ENCODE measurements at regions not wholly inside any gene's neighbourhood (a gene's known extent, or its start where the extent isn't known, plus 50 kb on each side); places are given as distances from the start of the nearest gene placed in this dataset.
"Not testable (repeated sequence)": the region's sequence is repeated elsewhere in the genome, so short reads cannot be mapped to it uniquely, and the experiment has no call there.

GRCh38 chr13:31591642-31592233 lies 147.6 kb upstream of the RXFP2 start:
- Histone ChIP-seq H3K4me3 (no peak overlapping the region), H3K27me3 (peaks cover 0 to 11% (median 0%) of the 10 kb centered on the region in 4 donors), H3K36me3 (no peaks in the 10 kb centered on the region), H3K4me1 (no peaks in the 10 kb centered on the region), H3K9me3 (no peaks in the 10 kb centered on the region), H3K27ac (no peak overlapping the region)
- intact Hi-C loops (cut with DNase I), result no loop called here
- WGBS, 2 donors, result 8 to 11% methylated on average over 4 of the region's 4 CpGs
- DNase-seq, result no peak
- TF ChIP-seq, protein P1, sequence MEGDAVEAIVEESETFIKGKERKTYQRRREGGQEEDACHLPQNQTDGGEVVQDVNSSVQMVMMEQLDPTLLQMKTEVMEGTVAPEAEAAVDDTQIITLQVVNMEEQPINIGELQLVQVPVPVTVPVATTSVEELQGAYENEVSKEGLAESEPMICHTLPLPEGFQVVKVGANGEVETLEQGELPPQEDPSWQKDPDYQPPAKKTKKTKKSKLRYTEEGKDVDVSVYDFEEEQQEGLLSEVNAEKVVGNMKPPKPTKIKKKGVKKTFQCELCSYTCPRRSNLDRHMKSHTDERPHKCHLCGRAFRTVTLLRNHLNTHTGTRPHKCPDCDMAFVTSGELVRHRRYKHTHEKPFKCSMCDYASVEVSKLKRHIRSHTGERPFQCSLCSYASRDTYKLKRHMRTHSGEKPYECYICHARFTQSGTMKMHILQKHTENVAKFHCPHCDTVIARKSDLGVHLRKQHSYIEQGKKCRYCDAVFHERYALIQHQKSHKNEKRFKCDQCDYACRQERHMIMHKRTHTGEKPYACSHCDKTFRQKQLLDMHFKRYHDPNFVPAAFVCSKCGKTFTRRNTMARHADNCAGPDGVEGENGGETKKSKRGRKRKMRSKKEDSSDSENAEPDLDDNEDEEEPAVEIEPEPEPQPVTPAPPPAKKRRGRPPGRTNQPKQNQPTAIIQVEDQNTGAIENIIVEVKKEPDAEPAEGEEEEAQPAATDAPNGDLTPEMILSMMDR (IDR thresholded peaks at IDR 0.05), result no peak
- TF ChIP-seq POLR2A (IDR thresholded peaks at IDR 0.05), result no peak

- H3K4me1 ChIP-seq, result no peaks in the 10 kb centered on the region
Measured at GRCh38 chr13:31594056-31594455, 145.3 kb upstream of the RXFP2 start.

DNA sequence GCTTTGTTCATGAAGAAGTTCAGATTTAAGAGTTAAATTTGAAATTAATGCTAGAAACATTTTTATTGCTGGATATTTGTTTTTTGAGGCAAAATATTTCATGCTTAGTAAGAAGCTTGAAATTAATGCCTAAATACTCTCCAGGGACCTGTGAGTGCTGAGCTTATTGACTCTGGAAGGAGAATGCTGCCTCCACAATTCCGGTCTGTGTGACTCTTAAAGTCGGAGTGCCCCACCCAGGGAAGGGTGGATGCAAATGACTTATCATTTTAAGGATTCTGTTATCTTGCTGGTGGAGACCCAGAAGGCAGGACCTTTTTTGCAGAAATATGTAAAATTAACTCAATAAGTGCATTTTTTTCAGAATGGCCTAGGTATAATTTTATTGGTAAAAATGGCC lies 143.8 kb upstream of the RXFP2 start:
- no peak for DNase-seq
- Histone ChIP-seq H3K9me3 (no peaks in the 10 kb centered on the region), H3K36me3 (no peaks in the 10 kb centered on the region), H3K27ac (no peak overlapping the region), H3K4me3 (no peak overlapping the region), H3K27me3 (peaks cover 0 to 5% (median 0%) of the 10 kb centered on the region in 4 donors), H3K4me1 (no peaks in the 10 kb centered on the region)
- TF ChIP-seq, protein P1 (IDR thresholded peaks at IDR 0.05), result no peak
- no peak for TF ChIP-seq POLR2A (IDR thresholded peaks at IDR 0.05)
- 54 to 72% methylated on average over 2 of the region's 2 CpGs for WGBS, 2 donors
- intact Hi-C loops (cut with DNase I), result no loop called here

More at GRCh38 chr13:31594056-31594455, 145.3 kb upstream of the RXFP2 start:
- no peak overlapping the region for H3K4me3 ChIP-seq
- H3K36me3 ChIP-seq, result no peaks in the 10 kb centered on the region
- H3K27me3 ChIP-seq, result peaks cover 0 to 5% (median 0%) of the 10 kb centered on the region in 4 donors
- DNase-seq, result no peak
- WGBS, 2 donors, result 78 to 91% methylated on average over 4 to 5 of the region's 5 CpGs
- H3K27ac ChIP-seq, result no peak overlapping the region
- TF ChIP-seq, protein P1 (IDR thresholded peaks at IDR 0.05), result no peak
- TF ChIP-seq POLR2A (IDR thresholded peaks at IDR 0.05), result no peak
- H3K9me3 ChIP-seq, result no peaks in the 10 kb centered on the region
- intact Hi-C loops (cut with DNase I), result no loop called here

GRCh38 chr13:31598990-31599389 lies 140.3 kb upstream of the RXFP2 start:
- Histone ChIP-seq H3K4me3 (no peak overlapping the region), H3K4me1 (no peaks in the 10 kb centered on the region), H3K9me3 (no peaks in the 10 kb centered on the region), H3K27ac (no peak overlapping the region), H3K36me3 (no peaks in the 10 kb centered on the region), H3K27me3 (no peaks in the 10 kb centered on the region)
- TF ChIP-seq, protein P1 (IDR thresholded peaks at IDR 0.05), result no peak
- TF ChIP-seq POLR2A (IDR thresholded peaks at IDR 0.05), result no peak
- WGBS, 2 donors, result 89 to 97% methylated on average over 3 of the region's 3 CpGs
- no peak for DNase-seq
- intact Hi-C loops (cut with DNase I), result no loop called here

GRCh38 chr13:31605076-31605860 lies 134.1 kb upstream of the RXFP2 start:
- H3K36me3 ChIP-seq, result no peaks in the 10 kb centered on the region
- H3K4me1 ChIP-seq, result peaks cover 0 to 6% (median 0%) of the 10 kb centered on the region in 3 donors
- no peaks in the 10 kb centered on the region for H3K27me3 ChIP-seq
- WGBS, 2 donors, result 69 to 74% methylated on average over 5 of the region's 5 CpGs
- TF ChIP-seq, protein P1 (IDR thresholded peaks at IDR 0.05), result no peak
- no peak for TF ChIP-seq POLR2A (IDR thresholded peaks at IDR 0.05)
- intact Hi-C loops (cut with DNase I), result no loop called here
- DNase-seq, result no peak
- H3K9me3 ChIP-seq, result no peaks in the 10 kb centered on the region
- H3K4me3 ChIP-seq, result no peak overlapping the region
- no peak overlapping the region for H3K27ac ChIP-seq

DNA sequence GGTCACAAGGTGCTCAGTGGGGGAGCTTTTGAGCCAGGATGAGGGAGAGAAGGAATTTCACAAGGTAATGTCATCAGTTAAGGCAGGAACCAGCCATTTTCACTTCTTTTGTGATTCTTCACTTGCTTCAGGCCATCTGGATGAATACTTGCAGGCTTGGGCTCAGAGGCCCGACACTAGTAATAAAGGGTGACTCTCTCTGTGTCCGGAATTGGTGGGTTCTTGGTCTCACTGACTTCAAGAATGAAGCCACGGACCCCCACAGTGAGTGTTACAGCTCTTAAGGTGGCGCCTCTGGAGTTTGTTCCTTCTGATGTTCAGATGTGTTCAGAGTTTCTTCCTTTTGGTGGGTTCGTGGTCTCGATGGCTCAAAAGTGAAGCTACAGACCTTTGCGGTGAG lies 131.8 kb upstream of the RXFP2 start:
- intact Hi-C loops (cut with DNase I); H3K27ac ChIP-seq; H3K27me3 ChIP-seq; H3K36me3 ChIP-seq; H3K4me3 ChIP-seq; H3K4me1 ChIP-seq; H3K9me3 ChIP-seq; DNase-seq: not testable (repeated sequence)
- WGBS, 2 donors, result 67 to 68% methylated on average over 2 to 3 of the region's 7 CpGs

- H3K4me3 ChIP-seq; H3K36me3 ChIP-seq; DNase-seq; H3K9me3 ChIP-seq; H3K4me1 ChIP-seq; H3K27me3 ChIP-seq; H3K27ac ChIP-seq; intact Hi-C loops (cut with DNase I): not testable (repeated sequence)
- 81% methylated on average over 14 of the region's 23 CpGs; no CpG with 5 or more reads in 1 of the 2 donors for WGBS, 2 donors
Measured at GRCh38 chr13:31608780-31609179, 130.5 kb upstream of the RXFP2 start.

Measured in esophagus squamous epithelium (tissue), 5 donors.